RWPE2 (cell line): ENCODE measurements at regions not wholly inside any gene's neighbourhood (a gene's known extent, or its start where the extent isn't known, plus 50 kb on each side); places are given as distances from the start of the nearest gene placed in this dataset.

Experiments
- ATAC-seq: fragments of 200-7000 bp; cut with Tn5 transposase; 3 replicates; pipeline ENCODE4 v1.9.1; 2021; ENCODE audit warnings: low read depth
- DNase-seq: peaks from one replicate; pipeline ENCODE4 v3.0.0-alpha.2; 2020; ENCODE audit warnings: low spot score
- H3K27ac ChIP-seq: fragments of 450-650 bp; 2 replicates; pipeline ENCODE4 v1.5.1; 2017; ENCODE audit warnings: mild to moderate bottlenecking; ENCODE audit not compliant: poor library complexity, severe bottlenecking
- H3K27me3 ChIP-seq: fragments of 250-450 bp; sonication (Bioruptor Pico); 2 replicates; pipeline ENCODE4 v1.5.1; 2021; ENCODE audit warnings: mild to moderate bottlenecking, moderate library complexity; ENCODE audit not compliant: insufficient read depth, poor library complexity, severe bottlenecking
- H3K36me3 ChIP-seq: fragments of 250-450 bp; sonication (Bioruptor Pico); 2 replicates; pipeline ENCODE4 v1.5.1; 2020; ENCODE audit warnings: low read depth, mild to moderate bottlenecking, moderate library complexity
- H3K4me1 ChIP-seq: fragments of 250-450 bp; sonication (Bioruptor Pico); 2 replicates; pipeline ENCODE4 v1.5.1; 2021; ENCODE audit warnings: mild to moderate bottlenecking, moderate library complexity; ENCODE audit not compliant: insufficient read depth, poor library complexity, severe bottlenecking
- H3K4me3 ChIP-seq: fragments of 250-450 bp; sonication (Bioruptor Pico); 2 replicates; pipeline ENCODE4 v1.5.1; 2021; ENCODE audit warnings: mild to moderate bottlenecking, moderate library complexity; ENCODE audit not compliant: severe bottlenecking
- H3K9me3 ChIP-seq: fragments of 250-450 bp; sonication (Bioruptor Pico); 2 replicates; pipeline ENCODE4 v1.5.1; 2021; ENCODE audit warnings: mild to moderate bottlenecking, moderate library complexity; ENCODE audit not compliant: severe bottlenecking
- TF ChIP-seq, protein P1 (sequence below): fragments of 450-650 bp; IDR thresholded peaks from one replicate; pipeline ENCODE4 v1.5.1; 2017; ENCODE audit warnings: mild to moderate bottlenecking, moderate library complexity; ENCODE audit not compliant: poor library complexity, severe bottlenecking

GRCh38 chr2:60268032-60268431 is 285.4 kb downstream of the BCL11A start:
- Histone ChIP-seq H3K36me3 (no peaks in the 10 kb centered on the region), H3K27ac (no peak overlapping the region), H3K4me1 (no peaks in the 10 kb centered on the region), H3K4me3 (no peak overlapping the region), H3K27me3 (no peaks in the 10 kb centered on the region), H3K9me3 (no peaks in the 10 kb centered on the region)
- TF ChIP-seq, protein P1, sequence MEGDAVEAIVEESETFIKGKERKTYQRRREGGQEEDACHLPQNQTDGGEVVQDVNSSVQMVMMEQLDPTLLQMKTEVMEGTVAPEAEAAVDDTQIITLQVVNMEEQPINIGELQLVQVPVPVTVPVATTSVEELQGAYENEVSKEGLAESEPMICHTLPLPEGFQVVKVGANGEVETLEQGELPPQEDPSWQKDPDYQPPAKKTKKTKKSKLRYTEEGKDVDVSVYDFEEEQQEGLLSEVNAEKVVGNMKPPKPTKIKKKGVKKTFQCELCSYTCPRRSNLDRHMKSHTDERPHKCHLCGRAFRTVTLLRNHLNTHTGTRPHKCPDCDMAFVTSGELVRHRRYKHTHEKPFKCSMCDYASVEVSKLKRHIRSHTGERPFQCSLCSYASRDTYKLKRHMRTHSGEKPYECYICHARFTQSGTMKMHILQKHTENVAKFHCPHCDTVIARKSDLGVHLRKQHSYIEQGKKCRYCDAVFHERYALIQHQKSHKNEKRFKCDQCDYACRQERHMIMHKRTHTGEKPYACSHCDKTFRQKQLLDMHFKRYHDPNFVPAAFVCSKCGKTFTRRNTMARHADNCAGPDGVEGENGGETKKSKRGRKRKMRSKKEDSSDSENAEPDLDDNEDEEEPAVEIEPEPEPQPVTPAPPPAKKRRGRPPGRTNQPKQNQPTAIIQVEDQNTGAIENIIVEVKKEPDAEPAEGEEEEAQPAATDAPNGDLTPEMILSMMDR = no peak
- no peak for DNase-seq
- ATAC-seq = no peak

- H3K36me3 ChIP-seq = no peaks in the 10 kb centered on the region
- H3K9me3 ChIP-seq = no peaks in the 10 kb centered on the region
- ATAC-seq (no peak), DNase-seq (no peak)
- H3K4me1 ChIP-seq = no peaks in the 10 kb centered on the region
- no peaks in the 10 kb centered on the region for H3K27me3 ChIP-seq
- no peak overlapping the region for H3K4me3 ChIP-seq
- TF ChIP-seq, protein P1 = no peak
- H3K27ac ChIP-seq = no peak overlapping the region
These were observed 286.3 kb downstream of the BCL11A start for GRCh38 chr2:60267122-60267521.

DNA sequence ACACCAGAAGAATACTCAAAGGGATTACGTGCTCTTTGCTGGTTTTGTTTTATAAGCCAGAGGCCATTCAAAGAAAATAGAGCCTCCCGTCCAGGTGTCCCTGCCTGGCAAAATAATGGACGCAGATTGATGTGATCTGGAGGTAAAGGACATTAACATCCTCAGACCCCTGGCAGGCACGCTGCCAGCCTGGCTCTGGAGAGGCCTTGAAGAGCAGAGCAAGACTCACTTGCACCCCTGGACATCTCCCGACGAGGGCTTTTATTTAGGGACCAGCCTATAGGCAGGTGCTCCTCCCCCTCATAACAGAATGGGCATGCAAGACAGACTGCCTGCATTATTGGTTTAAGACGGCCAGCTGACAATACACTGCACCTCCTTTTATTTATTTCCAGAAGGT is 291.3 kb downstream of the BCL11A start:
- TF ChIP-seq, protein P1 = no peak
- H3K4me1 ChIP-seq = peaks cover 17% of the 10 kb centered on the region
- H3K4me3 ChIP-seq = no peak overlapping the region
- H3K36me3 ChIP-seq = no peaks in the 10 kb centered on the region
- H3K9me3 ChIP-seq = no peaks in the 10 kb centered on the region
- DNase-seq (no peak), ATAC-seq (no peak)
- peak overlapping the region; percentile 83 for H3K27ac ChIP-seq
- H3K27me3 ChIP-seq = no peaks in the 10 kb centered on the region

DNA sequence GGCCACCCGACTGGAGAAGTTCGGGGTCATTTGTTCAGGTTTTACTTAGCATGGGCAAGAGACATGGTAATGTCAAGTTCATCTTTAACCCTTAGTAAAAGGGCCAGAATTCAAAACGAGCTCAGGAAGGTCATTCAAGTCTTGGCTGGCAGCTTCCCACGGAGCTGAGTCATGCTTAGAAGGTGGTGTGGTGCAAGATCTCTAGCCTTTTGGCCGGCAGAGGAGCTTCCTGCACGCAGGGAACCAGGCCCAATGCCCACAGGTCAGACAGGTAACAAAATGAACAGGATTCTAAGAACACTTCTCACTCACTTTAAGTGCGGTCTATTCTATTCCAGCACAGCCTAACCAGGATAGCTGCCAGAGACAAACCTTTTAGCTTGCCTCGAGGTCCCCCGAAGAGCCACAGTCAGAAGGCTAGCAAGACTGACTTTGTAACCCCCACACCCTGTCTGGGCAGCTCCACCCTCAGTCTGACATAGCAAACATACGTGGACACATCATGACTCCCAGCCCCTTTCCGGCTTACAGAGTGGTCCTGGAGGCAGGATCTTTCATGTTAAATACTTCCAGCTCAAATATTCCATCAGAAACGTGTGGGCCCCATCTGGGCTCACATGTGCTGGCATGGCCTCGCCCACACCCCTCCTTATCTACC is 292.7 kb downstream of the BCL11A start:
- peak; percentile 95 for ATAC-seq

GRCh38 chr2:60259781-60260180 is 293.7 kb downstream of the BCL11A start:
- TF ChIP-seq, protein P1 = no peak
- H3K27ac ChIP-seq = peak overlapping the region; percentile 83
- no peaks in the 10 kb centered on the region for H3K9me3 ChIP-seq
- H3K27me3 ChIP-seq = no peaks in the 10 kb centered on the region
- H3K36me3 ChIP-seq = no peaks in the 10 kb centered on the region
- peaks cover 17% of the 10 kb centered on the region for H3K4me1 ChIP-seq
- DNase-seq = no peak
- H3K4me3 ChIP-seq = no peak overlapping the region
- no peak for ATAC-seq

More for the DNA sequence above, 292.7 kb downstream of the BCL11A start:
- TF ChIP-seq, protein P1 = no peak
- Histone ChIP-seq H3K27me3 (no peaks in the 10 kb centered on the region), H3K4me3 (no peak overlapping the region), H3K4me1 (peaks cover 17% of the 10 kb centered on the region), H3K36me3 (no peaks in the 10 kb centered on the region), H3K9me3 (no peaks in the 10 kb centered on the region), H3K27ac (peak overlapping the region; percentile 83)
- DNase-seq = peak; percentile 83
